T-cell (primary cell): ENCODE measurements at regions not wholly inside any gene's neighbourhood (a gene's known extent, or its start where the extent isn't known, plus 50 kb on each side); places are given as distances from the start of the nearest gene placed in this dataset.

ENCODE experiments used
- ATAC-seq, 4 experiments: fragments of 200-7000 bp in 3 of 4; fragments of 150-1000 bp in 1 of 4; cut with Tn5 transposase; replicated peaks in 1 of 4; 1 replicate in 3 of 4; 2 replicates in 1 of 4; pipeline ENCODE4 v1.10.0; 2021; ENCODE audit warnings: moderate library complexity in 3 of 4, mild to moderate bottlenecking in 2 of 4, moderate number of reproducible peaks in 1 of 4
- CTCF ChIA-PET, 2 donors: fragments of 300-600 bp; sonication (Branson Sonifier 250); formaldehyde crosslinking; loops; one replicate each; lab custom pipeline; 2022; ENCODE audit warnings: antibody characterized with exemption in 2 of 2; lab: Charles Lee
- POLR2A ChIA-PET, 2 donors: fragments of 300-600 bp; sonication (Branson Sonifier 250); formaldehyde crosslinking; loops; one replicate each; lab custom pipeline; 2022; ENCODE audit warnings: antibody characterized with exemption in 2 of 2; lab: Charles Lee
- DNase-seq, 35 experiments: peaks; one replicate each; pipeline versions ENCODE4 v3.0.0 to v3.0.0-alpha.2; 2013 to 2023
- H3K27ac ChIP-seq: one replicate; pipeline ENCODE4 v1.5.1; 2013; ENCODE audit warnings: low read length
- H3K27me3 ChIP-seq, 2 experiments: replicated peaks in 1 of 2; 1 replicate in 1 of 2; 2 replicates in 1 of 2; pipeline versions ENCODE4 v1.6.1 to v1.7.0; 2013; ENCODE audit warnings: low read length in 1 of 2, mixed read lengths in 1 of 2; ENCODE audit not compliant: control insufficient read depth in 2 of 2, insufficient read depth in 2 of 2; ENCODE audit errors: extremely low read depth in 1 of 2
- H3K36me3 ChIP-seq, 2 donors: 1 replicate in 1 of 2; 2 replicates in 1 of 2; pipeline versions ENCODE4 v1.6.1 to v1.7.0; 2013; ENCODE audit warnings: low read length in 1 of 2; ENCODE audit not compliant: control insufficient read depth in 2 of 2, insufficient read depth in 1 of 2; ENCODE audit errors: extremely low read depth in 1 of 2
- H3K4me1 ChIP-seq, 2 experiments: 1 replicate in 1 of 2; 2 replicates in 1 of 2; pipeline versions ENCODE4 v1.6.1 to v1.7.0; 2013; ENCODE audit warnings: low read length in 2 of 2, mixed read lengths in 1 of 2; ENCODE audit not compliant: insufficient read depth in 2 of 2, control insufficient read depth in 1 of 2; ENCODE audit errors: extremely low read depth in 1 of 2
- H3K4me3 ChIP-seq, 2 donors: 1 replicate in 1 of 2; 2 replicates in 1 of 2; pipeline versions ENCODE4 v1.5.1 to v1.7.0; 2013; ENCODE audit warnings: mild to moderate bottlenecking in 2 of 2, low read length in 1 of 2, moderate library complexity in 1 of 2; ENCODE audit not compliant: control insufficient read depth in 1 of 2; ENCODE audit errors: extremely low read depth in 1 of 2
- H3K9me3 ChIP-seq: 2 replicates; pipeline ENCODE4 v1.7.0; 2013
- H3K27ac Mint-ChIP-seq, 2 donors: one replicate each; pipeline ENCODE4 v1.8.0; 2020 to 2021; ENCODE audit warnings: mild to moderate bottlenecking in 2 of 2, mixed read lengths in 2 of 2
- H3K27me3 Mint-ChIP-seq, 2 donors: one replicate each; pipeline ENCODE4 v1.8.0; 2021 to 2022; ENCODE audit warnings: mixed read lengths in 2 of 2
- H3K36me3 Mint-ChIP-seq: one replicate; pipeline ENCODE4 v1.8.0; 2021; ENCODE audit warnings: mixed read lengths
- H3K4me1 Mint-ChIP-seq, 3 donors: one replicate each; pipeline ENCODE4 v1.8.0; 2020 to 2022; ENCODE audit warnings: mixed read lengths in 3 of 3, mild to moderate bottlenecking in 1 of 3
- H3K4me3 Mint-ChIP-seq, 3 donors: one replicate each; pipeline ENCODE4 v1.8.0; 2020 to 2022; ENCODE audit warnings: mild to moderate bottlenecking in 3 of 3, mixed read lengths in 3 of 3, moderate library complexity in 3 of 3
- H3K9me3 Mint-ChIP-seq, 3 donors: one replicate each; pipeline ENCODE4 v1.8.0; 2020 to 2022; ENCODE audit warnings: mixed read lengths in 3 of 3
- WGBS: methylation state at CpG from one replicate; pipeline ENCODE4 v1.1.5; 2013; ENCODE audit warnings: missing lambda C conversion rate; ENCODE audit not compliant: insufficient coverage; 5-methylcytosine and 5-hydroxymethylcytosine counted together

DNA sequence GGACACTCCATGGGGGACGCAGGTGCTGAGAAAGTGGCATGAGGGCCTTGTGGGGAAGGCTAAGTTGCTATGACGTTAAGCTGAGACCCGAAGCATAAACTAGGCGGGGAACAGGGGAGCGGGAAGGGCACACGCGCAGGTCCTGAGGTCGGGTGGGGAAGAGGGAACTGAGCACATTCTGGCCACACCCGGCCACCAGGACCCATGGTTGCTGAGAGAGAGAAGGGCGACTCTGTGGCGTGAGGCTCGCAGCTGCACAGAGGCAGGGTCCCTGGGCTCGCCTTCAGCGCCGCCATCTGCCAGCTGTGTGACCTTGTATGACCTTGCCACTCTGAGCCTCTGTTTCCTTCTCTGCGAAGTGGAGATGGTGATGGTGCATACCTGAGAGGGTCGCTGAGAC is 182.5 kb downstream of the PHETA1 start:
- Histone ChIP-seq H3K36me3 (no peaks in the 10 kb centered on the region), H3K27ac (no peak overlapping the region), H3K9me3 (no peaks in the 10 kb centered on the region), H3K4me1 (no peaks in the 10 kb centered on the region), H3K4me3 (no peak overlapping the region), H3K27me3 (peaks cover 0 to 22% of the 10 kb centered on the region in 2 experiments)
- ATAC-seq (no peak), DNase-seq (no peak)
- Mint-ChIP-seq H3K9me3 (peaks cover 0 to 3% (median 2%) of the 10 kb centered on the region in 3 donors), H3K27ac (no peak overlapping the region), H3K36me3 (no peaks in the 10 kb centered on the region), H3K4me1 (peaks cover 0 to 1% (median 0%) of the 10 kb centered on the region in 3 donors), H3K4me3 (no peak overlapping the region), H3K27me3 (peaks cover 13% of the 10 kb centered on the region in 2 donors)
- ChIA-PET POLR2A (no interaction called here), CTCF (no interaction called here)
- WGBS = 87% methylated on average over 15 of the region's 17 CpGs

DNA sequence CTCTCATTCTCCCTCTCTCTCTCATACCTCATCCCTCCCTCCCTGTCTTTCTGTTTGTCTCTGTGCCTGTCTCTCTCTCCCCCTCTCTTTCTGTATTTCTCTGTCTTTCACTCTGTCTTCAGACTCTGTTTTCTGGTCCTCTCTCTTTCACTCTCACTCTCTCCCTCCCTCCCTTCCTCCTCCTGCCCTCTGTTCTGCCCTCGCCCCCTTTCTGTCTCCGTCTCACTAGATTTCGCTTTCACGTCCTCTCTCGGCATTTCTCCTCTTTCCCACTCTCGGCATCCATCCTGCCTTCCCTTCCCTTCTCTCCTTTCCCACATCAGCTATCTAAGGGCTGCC is 183.0 kb downstream of the PHETA1 start:
- DNase-seq = no peak
- CTCF ChIA-PET = no interaction called here
- POLR2A ChIA-PET = no interaction called here

DNA sequence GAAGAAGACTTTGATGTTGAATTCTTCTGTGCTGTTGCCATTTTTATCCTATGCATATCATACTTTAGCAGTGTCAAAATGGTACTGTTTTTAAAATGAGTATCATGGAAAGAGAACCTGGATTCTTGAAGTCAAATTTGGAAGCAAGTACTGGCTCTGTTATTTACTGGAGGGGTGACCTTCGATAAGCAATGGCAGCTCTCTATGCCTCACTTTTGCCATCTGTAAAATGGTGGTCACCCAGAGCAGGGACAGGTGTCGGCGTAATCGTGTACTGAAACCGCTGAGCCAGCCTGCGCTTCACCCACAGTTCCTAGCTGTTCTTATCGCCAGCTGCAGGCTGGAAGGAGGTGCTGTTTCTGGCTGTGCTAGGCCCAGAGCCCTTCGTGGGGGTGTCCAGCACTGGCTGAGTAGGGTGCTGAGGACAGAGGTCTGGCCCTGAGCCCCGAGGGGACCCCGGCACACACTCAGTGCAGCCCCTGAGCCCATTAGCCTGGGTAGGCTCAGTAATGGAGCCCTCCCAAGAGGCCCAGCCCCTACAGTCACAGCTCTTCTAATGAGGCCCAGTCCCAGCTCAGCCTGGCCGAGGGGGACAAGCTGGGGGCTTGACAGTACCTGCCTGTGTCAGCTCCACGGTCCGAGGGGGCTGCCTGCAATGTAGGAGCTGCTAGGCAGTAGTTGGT is 183.5 kb downstream of the PHETA1 start:
- H3K9me3 Mint-ChIP-seq = peaks cover 0 to 3% (median 2%) of the 10 kb centered on the region in 3 donors
- peaks cover 0 to 6% (median 0%) of the 10 kb centered on the region in 3 donors for H3K4me1 Mint-ChIP-seq
- no peaks in the 10 kb centered on the region for H3K36me3 ChIP-seq
- ATAC-seq (peak in 1 of 4 experiments; percentile 20), DNase-seq (no peak)
- no peak overlapping the region for H3K4me3 Mint-ChIP-seq
- H3K4me3 ChIP-seq = no peak overlapping the region
- POLR2A ChIA-PET = no interaction called here
- CTCF ChIA-PET = no interaction called here
- H3K36me3 Mint-ChIP-seq = no peaks in the 10 kb centered on the region
- no peak overlapping the region for H3K27ac ChIP-seq
- no peaks in the 10 kb centered on the region for H3K9me3 ChIP-seq
- peaks cover 13 to 22% of the 10 kb centered on the region in 2 donors for H3K27me3 Mint-ChIP-seq
- no peaks in the 10 kb centered on the region for H3K4me1 ChIP-seq
- H3K27me3 ChIP-seq = peaks cover 0 to 25% of the 10 kb centered on the region in 2 experiments
- WGBS = 80% methylated on average over 12 of the region's 13 CpGs
- H3K27ac Mint-ChIP-seq = no peak overlapping the region

More for the DNA sequence above, 183.0 kb downstream of the PHETA1 start:
- WGBS = no CpG with 5 or more reads among the region's 6 CpGs
- H3K27ac Mint-ChIP-seq = no peak overlapping the region
- H3K9me3 ChIP-seq = no peaks in the 10 kb centered on the region
- no peak overlapping the region for H3K4me3 Mint-ChIP-seq
- peaks cover 0 to 6% (median 0%) of the 10 kb centered on the region in 3 donors for H3K4me1 Mint-ChIP-seq
- H3K36me3 ChIP-seq = no peaks in the 10 kb centered on the region
- H3K36me3 Mint-ChIP-seq = no peaks in the 10 kb centered on the region
- H3K9me3 Mint-ChIP-seq = peaks cover 0 to 3% (median 2%) of the 10 kb centered on the region in 3 donors
- no peak overlapping the region for H3K4me3 ChIP-seq
- H3K27me3 ChIP-seq = peaks cover 0 to 24% of the 10 kb centered on the region in 2 experiments
- no peak for ATAC-seq
- H3K4me1 ChIP-seq = no peaks in the 10 kb centered on the region
- H3K27me3 Mint-ChIP-seq = peaks cover 13 to 18% of the 10 kb centered on the region in 2 donors
- no peak overlapping the region for H3K27ac ChIP-seq

DNA sequence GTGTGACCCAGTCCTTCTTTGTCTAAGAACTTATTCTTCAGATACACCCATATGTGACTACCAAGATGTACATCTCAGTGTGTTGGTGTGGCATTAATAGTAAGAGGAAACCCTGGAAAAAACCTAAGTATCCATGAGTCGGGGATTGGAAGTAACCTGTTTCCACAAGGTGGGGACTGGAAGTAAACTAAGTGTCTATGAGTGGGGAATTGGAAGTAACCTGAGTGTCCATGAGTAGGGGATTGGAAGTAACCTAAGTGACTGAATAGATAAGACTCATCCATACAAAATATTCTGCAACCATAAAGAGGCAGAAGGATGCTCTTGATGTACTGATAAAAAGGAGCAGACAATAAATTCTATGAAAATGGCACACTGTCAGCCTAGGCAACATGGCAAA is 184.7 kb downstream of the PHETA1 start:
- ChIA-PET POLR2A (no interaction called here), CTCF (no interaction called here)
- H3K27ac Mint-ChIP-seq = no peak overlapping the region

DNA sequence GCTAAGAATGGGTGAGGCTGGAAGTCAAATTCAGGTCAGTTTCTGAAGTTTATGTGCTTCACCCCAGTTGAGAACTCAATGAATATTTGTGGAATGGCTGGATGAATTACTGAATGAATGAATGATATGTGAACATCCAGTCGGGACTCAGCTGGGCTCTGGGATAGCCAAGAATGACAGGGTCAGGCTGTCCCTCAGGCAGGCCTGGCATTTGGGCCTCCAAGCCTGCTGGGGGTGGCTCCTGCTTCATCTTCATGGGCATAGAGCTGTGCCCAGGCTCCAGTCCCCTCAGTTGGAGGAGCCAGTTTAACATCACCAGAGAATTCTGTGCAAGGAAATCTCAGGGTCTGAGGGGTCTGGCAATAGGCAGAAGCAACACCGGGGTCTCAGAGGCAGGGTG is 185.8 kb downstream of the PHETA1 start:
- WGBS = 38% methylated on average over 2 of the region's 2 CpGs
- Histone ChIP-seq H3K27me3 (peaks cover 0 to 34% of the 10 kb centered on the region in 2 experiments), H3K4me3 (no peak overlapping the region), H3K27ac (no peak overlapping the region), H3K36me3 (no peaks in the 10 kb centered on the region), H3K9me3 (no peaks in the 10 kb centered on the region), H3K4me1 (no peaks in the 10 kb centered on the region)
- Mint-ChIP-seq H3K4me3 (no peak overlapping the region), H3K27me3 (peaks cover 22 to 42% of the 10 kb centered on the region in 2 donors), H3K4me1 (peaks cover 0 to 6% (median 0%) of the 10 kb centered on the region in 3 donors), H3K36me3 (no peaks in the 10 kb centered on the region), H3K9me3 (peaks cover 0 to 3% (median 2%) of the 10 kb centered on the region in 3 donors), H3K27ac (no peak overlapping the region)
- POLR2A ChIA-PET = no interaction called here
- no peak for DNase-seq
- CTCF ChIA-PET = no interaction called here
- ATAC-seq = no peak

More for the DNA sequence above, 184.7 kb downstream of the PHETA1 start:
- Mint-ChIP-seq H3K9me3 (peaks cover 0 to 3% (median 2%) of the 10 kb centered on the region in 3 donors), H3K4me1 (peaks cover 0 to 6% (median 0%) of the 10 kb centered on the region in 3 donors), H3K27me3 (peaks cover 20 to 33% of the 10 kb centered on the region in 2 donors), H3K36me3 (no peaks in the 10 kb centered on the region), H3K4me3 (no peak overlapping the region)
- no peak for DNase-seq
- ATAC-seq = no peak
- no peaks in the 10 kb centered on the region for H3K9me3 ChIP-seq
- H3K27ac ChIP-seq = no peak overlapping the region
- no peaks in the 10 kb centered on the region for H3K36me3 ChIP-seq
- no peak overlapping the region for H3K4me3 ChIP-seq
- H3K4me1 ChIP-seq = no peaks in the 10 kb centered on the region
- peaks cover 0 to 28% of the 10 kb centered on the region in 2 experiments for H3K27me3 ChIP-seq
- WGBS = 60% methylated on average over 1 of the region's 1 CpG

DNA sequence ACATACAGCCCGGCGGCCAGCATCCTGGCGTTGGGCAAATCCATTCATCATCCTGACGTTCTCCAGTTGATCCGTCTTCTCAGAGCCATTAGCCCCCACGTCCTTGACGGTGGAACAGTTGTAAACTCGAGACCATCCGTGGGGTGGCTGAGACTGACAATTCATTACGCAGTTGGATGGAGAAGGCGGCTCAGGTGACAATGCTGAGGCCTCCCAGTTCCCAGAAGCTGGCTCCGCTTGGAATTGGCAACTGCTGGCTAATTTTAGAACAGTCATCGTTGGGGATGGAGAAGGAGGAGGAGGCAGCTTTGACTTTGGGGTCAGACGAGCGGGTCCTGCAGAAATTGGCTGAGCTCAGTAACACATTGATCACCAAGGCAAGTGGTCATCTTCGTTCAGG is 186.5 kb downstream of the PHETA1 start:
- H3K27ac ChIP-seq = no peak overlapping the region
- Mint-ChIP-seq H3K4me1 (peaks cover 0 to 6% (median 0%) of the 10 kb centered on the region in 3 donors), H3K36me3 (no peaks in the 10 kb centered on the region), H3K9me3 (peaks cover 0 to 3% (median 2%) of the 10 kb centered on the region in 3 donors), H3K27me3 (peaks cover 19 to 43% of the 10 kb centered on the region in 2 donors), H3K27ac (no peak overlapping the region), H3K4me3 (no peak overlapping the region)
- H3K27me3 ChIP-seq = peaks cover 0 to 37% of the 10 kb centered on the region in 2 experiments
- no peaks in the 10 kb centered on the region for H3K9me3 ChIP-seq
- ChIA-PET POLR2A (no interaction called here), CTCF (no interaction called here)
- 89% methylated on average over 14 of the region's 16 CpGs for WGBS
- no peak for DNase-seq
- no peaks in the 10 kb centered on the region for H3K36me3 ChIP-seq
- H3K4me3 ChIP-seq = no peak overlapping the region
- H3K4me1 ChIP-seq = no peaks in the 10 kb centered on the region
- no peak for ATAC-seq
